PC-9 (cell line): ENCODE measurements at regions not wholly inside any gene's neighbourhood (a gene's known extent, or its start where the extent isn't known, plus 50 kb on each side); places are given as distances from the start of the nearest gene placed in this dataset.

ENCODE experiments used
- BruUV-seq: library from RNA; stranded (reverse); fragments of 400-500 nt; replicated peaks from 2 replicates; lab custom pipeline; 2021; lab: Mats Ljungman, UMichigan
- CTCF ChIA-PET: fragments of 300-600 bp; sonication (Branson Sonifier 250); formaldehyde crosslinking; loops from one replicate; lab custom pipeline; 2022; ENCODE audit warnings: antibody characterized with exemption; lab: Charles Lee
- POLR2A ChIA-PET: fragments of 300-600 bp; sonication (Branson Sonifier 250); formaldehyde crosslinking; loops from one replicate; lab custom pipeline; 2022; ENCODE audit warnings: antibody characterized with exemption; ENCODE audit not compliant: unreplicated experiment; lab: Charles Lee
- DNase-seq, 2 experiments: peaks; one replicate each; pipeline versions ENCODE4 v3.0.0 to v3.0.0-alpha.2; 2015 to 2022; ENCODE audit warnings: mixed read lengths in 1 of 2
- H2AFZ ChIP-seq: fragments of 200-600 bp; sonication (generic); 2 replicates; pipeline ENCODE4 v1.8.1; 2017; ENCODE audit warnings: antibody characterized with exemption
- H3F3A ChIP-seq: fragments of 200-600 bp; sonication (generic); 2 replicates; pipeline ENCODE4 v1.8.1; 2017; ENCODE audit warnings: antibody characterized with exemption, mild to moderate bottlenecking, low read depth; ENCODE audit not compliant: insufficient read depth
- H3K27ac ChIP-seq: fragments of 200-600 bp; sonication (generic); 2 replicates; pipeline ENCODE4 v1.6.1; 2016; ENCODE audit warnings: mixed run types
- H3K27me3 ChIP-seq: fragments of 200-600 bp; sonication (generic); 2 replicates; pipeline ENCODE4 v1.6.1; 2016; ENCODE audit warnings: low read depth, mixed run types; ENCODE audit not compliant: insufficient read depth
- H3K36me3 ChIP-seq: fragments of 200-600 bp; sonication (generic); 2 replicates; pipeline ENCODE4 v1.6.1; 2016; ENCODE audit warnings: low read depth, mixed run types
- H3K4me1 ChIP-seq: fragments of 200-600 bp; sonication (generic); replicated peaks from 2 replicates; pipeline ENCODE4 v1.6.1; 2016; ENCODE audit warnings: mixed run types; ENCODE audit not compliant: insufficient read depth
- H3K4me2 ChIP-seq: fragments of 200-600 bp; sonication (generic); 2 replicates; pipeline ENCODE4 v1.6.1; 2017; ENCODE audit warnings: mixed run types
- H3K4me3 ChIP-seq: fragments of 200-600 bp; sonication (generic); 2 replicates; pipeline ENCODE4 v1.6.1; 2016; ENCODE audit warnings: mixed run types
- H3K79me2 ChIP-seq: fragments of 200-600 bp; sonication (generic); 2 replicates; pipeline ENCODE4 v1.6.1; 2017; ENCODE audit warnings: low read depth, mixed run types
- H3K9me2 ChIP-seq: fragments of 200-600 bp; sonication (generic); 2 replicates; pipeline ENCODE4 v1.8.1; 2017; ENCODE audit warnings: mild to moderate bottlenecking; ENCODE audit not compliant: insufficient read depth
- H3K9me3 ChIP-seq: fragments of 200-600 bp; sonication (generic); 2 replicates; pipeline ENCODE4 v1.8.1; 2016; ENCODE audit warnings: low read depth; ENCODE audit not compliant: insufficient read depth
- H4K20me1 ChIP-seq: fragments of 200-600 bp; sonication (generic); 2 replicates; pipeline ENCODE4 v1.8.1; 2017; ENCODE audit not compliant: insufficient read depth
- EZH2 ChIP-seq: fragments of 200-600 bp; sonication (generic); IDR thresholded peaks from 2 replicates; pipeline ENCODE4 v1.8.0; 2017; ENCODE audit warnings: antibody characterized with exemption, low read depth
- intact Hi-C: fragments of 100-400 bp; cut with micrococcal nuclease; formaldehyde crosslinking; loops from one replicate; pipeline ENCODE4 v1.10.0; 2022; ENCODE audit not compliant: unreplicated experiment
- TF ChIP-seq, protein P1 (sequence below): fragments of 200-600 bp; sonication (generic); conservative IDR thresholded peaks from 2 replicates; pipeline ENCODE4 v1.6.1; 2017; ENCODE audit warnings: mixed run types, antibody characterized with exemption, mild to moderate bottlenecking, moderate library complexity

DNA sequence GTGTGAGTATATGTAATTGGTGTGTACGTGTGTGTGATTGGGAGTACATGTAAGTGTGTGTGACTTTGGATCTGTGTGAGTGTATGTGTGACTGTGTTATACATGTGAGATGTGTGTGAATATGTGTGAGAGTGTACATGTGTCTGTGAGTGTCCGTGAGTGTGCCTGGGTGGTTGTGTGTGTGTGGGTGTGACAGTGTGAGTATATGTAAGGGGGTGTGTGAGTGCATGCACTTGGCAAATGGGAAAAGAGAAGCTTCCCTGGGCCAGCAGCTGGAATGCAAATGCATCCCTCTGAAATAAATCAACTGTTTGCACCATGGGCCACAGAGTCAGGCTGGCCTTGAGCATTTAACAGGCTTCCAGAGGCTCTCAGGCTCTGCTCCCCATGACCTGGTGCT lies 63.6 kb downstream of the MINAR1 start:
- TF ChIP-seq, protein P1, sequence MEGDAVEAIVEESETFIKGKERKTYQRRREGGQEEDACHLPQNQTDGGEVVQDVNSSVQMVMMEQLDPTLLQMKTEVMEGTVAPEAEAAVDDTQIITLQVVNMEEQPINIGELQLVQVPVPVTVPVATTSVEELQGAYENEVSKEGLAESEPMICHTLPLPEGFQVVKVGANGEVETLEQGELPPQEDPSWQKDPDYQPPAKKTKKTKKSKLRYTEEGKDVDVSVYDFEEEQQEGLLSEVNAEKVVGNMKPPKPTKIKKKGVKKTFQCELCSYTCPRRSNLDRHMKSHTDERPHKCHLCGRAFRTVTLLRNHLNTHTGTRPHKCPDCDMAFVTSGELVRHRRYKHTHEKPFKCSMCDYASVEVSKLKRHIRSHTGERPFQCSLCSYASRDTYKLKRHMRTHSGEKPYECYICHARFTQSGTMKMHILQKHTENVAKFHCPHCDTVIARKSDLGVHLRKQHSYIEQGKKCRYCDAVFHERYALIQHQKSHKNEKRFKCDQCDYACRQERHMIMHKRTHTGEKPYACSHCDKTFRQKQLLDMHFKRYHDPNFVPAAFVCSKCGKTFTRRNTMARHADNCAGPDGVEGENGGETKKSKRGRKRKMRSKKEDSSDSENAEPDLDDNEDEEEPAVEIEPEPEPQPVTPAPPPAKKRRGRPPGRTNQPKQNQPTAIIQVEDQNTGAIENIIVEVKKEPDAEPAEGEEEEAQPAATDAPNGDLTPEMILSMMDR: no peak
- TF ChIP-seq EZH2: no peak
- intact Hi-C loops: no loop called here
- no peak for DNase-seq
- no peaks in the 10 kb centered on the region for H4K20me1 ChIP-seq
- BruUV-seq: no TSS peak
- H3K4me3 ChIP-seq: no peak overlapping the region
- CTCF ChIA-PET: no interaction called here
- H3K4me1 ChIP-seq: no peaks in the 10 kb centered on the region
- no peak overlapping the region for H3K4me2 ChIP-seq
- no peaks in the 10 kb centered on the region for H3F3A ChIP-seq
- H3K27ac ChIP-seq: no peak overlapping the region
- no peaks in the 10 kb centered on the region for H3K36me3 ChIP-seq
- H3K9me3 ChIP-seq: no peaks in the 10 kb centered on the region
- no peaks in the 10 kb centered on the region for H3K79me2 ChIP-seq
- POLR2A ChIA-PET: no interaction called here
- H3K9me2 ChIP-seq: no peaks in the 10 kb centered on the region
- no peak overlapping the region for H2AFZ ChIP-seq
- H3K27me3 ChIP-seq: peaks cover 38% of the 10 kb centered on the region

- no peaks in the 10 kb centered on the region for H3K9me3 ChIP-seq
- peaks cover 41% of the 10 kb centered on the region for H3K27me3 ChIP-seq
- H2AFZ ChIP-seq: no peak overlapping the region
- TF ChIP-seq, protein P1: no peak
- no peak for TF ChIP-seq EZH2
- ChIA-PET POLR2A (no interaction called here), CTCF (no interaction called here)
- H3K79me2 ChIP-seq: no peaks in the 10 kb centered on the region
- no peaks in the 10 kb centered on the region for H4K20me1 ChIP-seq
- no peaks in the 10 kb centered on the region for H3K9me2 ChIP-seq
- H3K36me3 ChIP-seq: no peaks in the 10 kb centered on the region
- DNase-seq: no peak
- intact Hi-C loops: no loop called here
- no peak overlapping the region for H3K4me3 ChIP-seq
- no TSS peak for BruUV-seq
- no peak overlapping the region for H3K4me2 ChIP-seq
- no peak overlapping the region for H3K27ac ChIP-seq
- H3F3A ChIP-seq: no peaks in the 10 kb centered on the region
- H3K4me1 ChIP-seq: no peaks in the 10 kb centered on the region
Observed at GRCh38 chr15:79496838-79497237, 64.7 kb downstream of the MINAR1 start.

- H3K4me3 ChIP-seq: no peak overlapping the region
- ChIA-PET POLR2A (no interaction called here), CTCF (no interaction called here)
Observed at GRCh38 chr15:79501086-79501485, 69.0 kb downstream of the MINAR1 start.

More at GRCh38 chr15:79501086-79501485, 69.0 kb downstream of the MINAR1 start:
- Histone ChIP-seq H3F3A (no peaks in the 10 kb centered on the region), H3K79me2 (no peaks in the 10 kb centered on the region), H3K27ac (no peak overlapping the region), H3K4me2 (no peak overlapping the region), H2AFZ (no peak overlapping the region), H3K9me2 (no peaks in the 10 kb centered on the region), H4K20me1 (no peaks in the 10 kb centered on the region), H3K36me3 (no peaks in the 10 kb centered on the region), H3K27me3 (peaks cover 47% of the 10 kb centered on the region), H3K4me1 (no peaks in the 10 kb centered on the region), H3K9me3 (no peaks in the 10 kb centered on the region)
- no peak for DNase-seq
- TF ChIP-seq EZH2: no peak
- TF ChIP-seq, protein P1: no peak
- no TSS peak for BruUV-seq
- intact Hi-C loops: no loop called here
